Astrocyte of the cerebellum (primary cell): ENCODE measurements at regions not wholly inside any gene's neighbourhood (a gene's known extent, or its start where the extent isn't known, plus 50 kb on each side); places are given as distances from the start of the nearest gene placed in this dataset.

ENCODE experiments used
- DNase-seq: peaks from one replicate; pipeline ENCODE4 v3.0.0-alpha.2; 2011; ENCODE audit warnings: low read depth
- H3K4me3 ChIP-seq: 2 replicates; pipeline ENCODE4 v1.5.1; 2011; ENCODE audit warnings: mild to moderate bottlenecking, low read depth, low read length, moderate library complexity
- CTCF ChIP-seq: IDR thresholded peaks from 2 replicates; pipeline ENCODE4 v1.5.1; 2012; ENCODE audit warnings: low read length, low read depth, moderate library complexity, mild to moderate bottlenecking; ENCODE audit errors: missing control alignments
- in situ Hi-C: cut with HindIII; loops from 2 replicates; pipeline ENCODE4 v1.10.0; 2017; ENCODE audit warnings: low sequenced_read_pairs

- no peak for DNase-seq
- H3K4me3 ChIP-seq: no peak overlapping the region
- no peak for TF ChIP-seq CTCF
- in situ Hi-C loops: no loop called here
Measured at GRCh38 chr16:35735403-35736251, 2276.2 kb downstream of the TP53TG3F start.

DNA sequence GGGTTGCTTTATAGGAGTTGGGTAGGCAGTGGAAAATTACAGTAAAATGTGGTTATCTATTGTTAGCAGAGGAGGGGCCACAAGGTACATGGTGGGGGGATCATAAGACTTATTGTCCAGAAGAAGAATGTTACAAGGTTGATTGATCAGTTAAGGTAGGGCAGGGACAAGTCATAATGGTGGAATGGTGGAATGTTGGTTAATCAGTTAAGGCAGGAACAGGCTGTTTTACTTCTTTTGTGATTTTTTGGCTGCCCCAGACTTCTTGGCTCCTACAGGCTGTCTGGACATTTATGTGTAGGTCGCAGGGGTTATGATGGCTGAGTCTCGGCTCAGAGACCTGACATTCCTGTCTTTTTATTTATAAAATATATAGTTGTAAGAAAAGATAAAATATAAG is 2277.1 kb downstream of the TP53TG3F start:
- no peak overlapping the region for H3K4me3 ChIP-seq
- in situ Hi-C loops: no loop called here
- no peak for DNase-seq
- no peak for TF ChIP-seq CTCF

DNA sequence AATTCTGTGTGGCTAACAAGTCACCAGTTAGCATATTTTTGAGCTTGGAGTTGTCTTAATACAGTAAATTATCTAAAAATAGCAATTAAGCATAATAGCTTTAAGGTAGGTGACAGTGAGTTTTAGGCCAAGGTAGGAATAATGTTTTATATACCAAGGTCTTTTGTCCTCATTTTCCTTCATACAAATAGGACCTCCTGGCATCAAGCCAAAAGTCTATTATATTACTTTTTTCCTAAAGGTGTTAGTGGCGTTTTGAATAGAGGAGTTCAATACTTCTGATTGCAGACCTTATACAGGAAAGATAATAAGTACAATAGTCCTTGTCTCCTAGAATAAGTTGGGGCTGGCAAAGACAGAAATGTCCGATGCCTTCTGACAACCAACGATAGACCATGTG is 2277.7 kb downstream of the TP53TG3F start:
- TF ChIP-seq CTCF: no peak
- DNase-seq: no peak
- in situ Hi-C loops: no loop called here
- H3K4me3 ChIP-seq: no peak overlapping the region

GRCh38 chr16:35741546-35741945 is 2282.1 kb downstream of the TP53TG3F start:
- no peak for TF ChIP-seq CTCF
- in situ Hi-C loops: no loop called here
- H3K4me3 ChIP-seq: no peak overlapping the region
- no peak for DNase-seq

- no peak for TF ChIP-seq CTCF
Measured at GRCh38 chr16:35743101-35743692, 2283.8 kb downstream of the TP53TG3F start.

GRCh38 chr16:35744084-35744483 is 2284.7 kb downstream of the TP53TG3F start:
- no peak for DNase-seq
- TF ChIP-seq CTCF: no peak
- H3K4me3 ChIP-seq: no peak overlapping the region
- in situ Hi-C loops: no loop called here

More at GRCh38 chr16:35743101-35743692, 2283.8 kb downstream of the TP53TG3F start:
- in situ Hi-C loops: no loop called here
- no peak overlapping the region for H3K4me3 ChIP-seq
- DNase-seq: no peak
